A673 (cell line): ENCODE measurements at regions not wholly inside any gene's neighbourhood (a gene's known extent, or its start where the extent isn't known, plus 50 kb on each side); places are given as distances from the start of the nearest gene placed in this dataset.

ENCODE experiments used
- BruUV-seq: library from RNA; stranded (reverse); fragments of 400-500 nt; replicated peaks from 2 replicates; lab custom pipeline; 2021; lab: Mats Ljungman, UMichigan
- CTCF ChIA-PET: fragments of 300-600 bp; sonication (Branson Sonifier 250); formaldehyde crosslinking; loops from one replicate; lab custom pipeline; 2022; ENCODE audit warnings: antibody characterized with exemption; lab: Charles Lee
- POLR2A ChIA-PET: fragments of 300-600 bp; sonication (Branson Sonifier 250); formaldehyde crosslinking; loops from one replicate; lab custom pipeline; 2022; ENCODE audit warnings: antibody characterized with exemption; ENCODE audit not compliant: low non-redundant PET; lab: Charles Lee
- DNase-seq: peaks from one replicate; pipeline ENCODE4 v3.0.0-alpha.2; 2015; ENCODE audit warnings: low spot score
- H3K27ac ChIP-seq: fragments of 200-600 bp; sonication (generic); 2 replicates; pipeline ENCODE4 v1.5.1; 2016; ENCODE audit warnings: mixed run types, low read depth, mild to moderate bottlenecking, mixed read lengths, antibody characterized with exemption, low read length; ENCODE audit not compliant: poor library complexity, severe bottlenecking
- H3K27me3 ChIP-seq: fragments of 200-600 bp; sonication (generic); replicated peaks from 2 replicates; pipeline ENCODE4 v1.6.1; 2017; ENCODE audit warnings: mixed run types, low read depth, mild to moderate bottlenecking, mixed read lengths, antibody characterized with exemption, low read length; ENCODE audit not compliant: insufficient read depth, poor library complexity
- H3K36me3 ChIP-seq: fragments of 200-600 bp; sonication (generic); 2 replicates; pipeline ENCODE4 v1.6.1; 2016; ENCODE audit warnings: mixed run types, mild to moderate bottlenecking, mixed read lengths, antibody characterized with exemption, low read length; ENCODE audit not compliant: insufficient read depth, poor library complexity, severe bottlenecking
- H3K4me1 ChIP-seq: fragments of 200-600 bp; sonication (generic); 2 replicates; pipeline ENCODE4 v1.6.1; 2017; ENCODE audit warnings: mixed run types, mild to moderate bottlenecking, mixed read lengths, antibody characterized with exemption, low read length; ENCODE audit not compliant: insufficient read depth, poor library complexity, severe bottlenecking
- H3K4me3 ChIP-seq: fragments of 200-600 bp; sonication (generic); 2 replicates; pipeline ENCODE4 v1.5.1; 2016; ENCODE audit warnings: low read depth, mixed run types, mild to moderate bottlenecking, mixed read lengths, low read length; ENCODE audit not compliant: poor library complexity, severe bottlenecking
- H3K9me3 ChIP-seq: fragments of 200-600 bp; sonication (generic); 2 replicates; pipeline ENCODE4 v1.6.1; 2016; ENCODE audit warnings: mixed run types, low read depth, mild to moderate bottlenecking, mixed read lengths, antibody characterized with exemption, low read length; ENCODE audit not compliant: poor library complexity, severe bottlenecking
- CTCF ChIP-seq: fragments of 300-800, 200-600 bp; sonication (generic); conservative IDR thresholded peaks from 2 replicates; pipeline ENCODE4 v1.5.1; 2017; ENCODE audit warnings: low read depth, mild to moderate bottlenecking, antibody characterized with exemption, low read length, moderate library complexity, mixed read lengths
- EZH2 ChIP-seq: fragments of 200-600 bp; sonication (generic); IDR thresholded peaks from 2 replicates; pipeline ENCODE4 v1.6.1; 2017; ENCODE audit warnings: borderline replicate concordance, low read depth, mild to moderate bottlenecking, mixed read lengths, antibody characterized with exemption, low read length; ENCODE audit not compliant: poor library complexity, severe bottlenecking
- intact Hi-C: fragments of 100-400 bp; cut with micrococcal nuclease; formaldehyde crosslinking; loops from one replicate; pipeline ENCODE4 v1.10.0; 2022; ENCODE audit not compliant: unreplicated experiment

- Histone ChIP-seq H3K27me3 (no peaks in the 10 kb centered on the region), H3K4me1 (no peaks in the 10 kb centered on the region), H3K4me3 (no peak overlapping the region), H3K36me3 (no peaks in the 10 kb centered on the region), H3K9me3 (no peaks in the 10 kb centered on the region), H3K27ac (no peak overlapping the region)
- no TSS peak for BruUV-seq
- TF ChIP-seq EZH2 = no peak
- TF ChIP-seq CTCF = no peak
- DNase-seq = no peak
- POLR2A ChIA-PET = no interaction called here
- CTCF ChIA-PET = no interaction called here
- intact Hi-C loops = no loop called here
Measured at GRCh38 chr11:38100836-38101462, 1502.9 kb upstream of the RAG2 start.

DNA sequence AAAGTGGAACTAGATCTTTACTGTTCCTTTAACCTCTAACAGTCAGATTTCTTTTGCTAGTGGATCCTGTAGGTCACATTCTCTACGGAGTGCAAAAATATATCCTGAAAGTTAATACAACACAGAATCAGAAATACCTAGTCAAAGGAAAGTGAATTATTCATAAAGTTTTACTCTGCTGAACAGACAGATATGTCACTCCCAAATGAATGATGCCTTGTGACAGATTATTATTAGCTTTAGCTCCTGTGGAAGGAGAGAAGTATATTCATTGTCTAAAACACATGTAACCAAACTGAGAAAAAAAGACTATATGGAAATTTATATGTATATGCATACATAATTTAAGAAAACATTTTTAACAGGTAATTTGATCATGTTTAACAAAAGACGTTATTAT lies 1497.2 kb upstream of the RAG2 start:
- BruUV-seq = no TSS peak
- H3K36me3 ChIP-seq = no peaks in the 10 kb centered on the region
- H3K27me3 ChIP-seq = no peaks in the 10 kb centered on the region
- peaks cover 10% of the 10 kb centered on the region for H3K9me3 ChIP-seq
- ChIA-PET CTCF (no interaction called here), POLR2A (no interaction called here)
- H3K4me3 ChIP-seq = no peak overlapping the region
- H3K27ac ChIP-seq = no peak overlapping the region
- TF ChIP-seq EZH2 (no peak), CTCF (no peak)
- no peak for DNase-seq
- H3K4me1 ChIP-seq = no peaks in the 10 kb centered on the region
- intact Hi-C loops = no loop called here

- H3K4me3 ChIP-seq = no peak overlapping the region
- intact Hi-C loops = no loop called here
- no peaks in the 10 kb centered on the region for H3K27me3 ChIP-seq
- H3K27ac ChIP-seq = no peak overlapping the region
- BruUV-seq = no TSS peak
- DNase-seq = peak; percentile 71
- no peaks in the 10 kb centered on the region for H3K36me3 ChIP-seq
- H3K9me3 ChIP-seq = peaks cover 21% of the 10 kb centered on the region
- TF ChIP-seq CTCF (no peak), EZH2 (no peak)
- ChIA-PET CTCF (no interaction called here), POLR2A (no interaction called here)
- H3K4me1 ChIP-seq = no peaks in the 10 kb centered on the region
Measured at GRCh38 chr11:38089726-38090125, 1491.7 kb upstream of the RAG2 start.
